Frontal cortex (tissue), 3 donors: ENCODE measurements at regions not wholly inside any gene's neighbourhood (a gene's known extent, or its start where the extent isn't known, plus 50 kb on each side); places are given as distances from the start of the nearest gene placed in this dataset.

ENCODE experiments used
- DNase-seq, 2 donors: peaks; one replicate each; pipeline ENCODE4 v3.0.0; 2012; ENCODE audit warnings: low spot score in 2 of 2
- FAIRE-seq: peaks from 2 replicates; lab custom pipeline; 2012; peaks lifted over from hg19 to GRCh38; lab: Jason Lieb, UNC
- donor health status: control.
- donor health status: control.
- donor health status: control.

- DNase-seq (no peak), FAIRE-seq (no peak)
Observed at GRCh38 chr2:30310371-30310770, 79.0 kb downstream of the LBH start.

GRCh38 chr2:30310955-30311354 lies 79.6 kb downstream of the LBH start:
- FAIRE-seq (no peak), DNase-seq (no peak)

GRCh38 chr2:30311711-30312110 lies 80.4 kb downstream of the LBH start:
- DNase-seq (no peak), FAIRE-seq (no peak)

- DNase-seq (no peak), FAIRE-seq (no peak)
Observed at GRCh38 chr2:30312916-30313315, 81.6 kb downstream of the LBH start.

- FAIRE-seq = no peak
- DNase-seq = no peak
Observed at GRCh38 chr2:30314981-30315380, 83.6 kb downstream of the LBH start.

- FAIRE-seq (no peak), DNase-seq (no peak)
Observed at GRCh38 chr2:30315391-30316063, 84.2 kb downstream of the LBH start.

GRCh38 chr2:30316408-30316807 lies 85.1 kb downstream of the LBH start:
- DNase-seq (no peak), FAIRE-seq (no peak)

- no peak for FAIRE-seq
- DNase-seq = no peak
Observed at GRCh38 chr2:30318987-30319782, 87.9 kb downstream of the LBH start.

- FAIRE-seq = no peak
- DNase-seq = no peak
Observed at GRCh38 chr2:30321466-30321865, 90.1 kb downstream of the LBH start.

GRCh38 chr2:30323499-30323898 lies 92.2 kb downstream of the LBH start:
- no peak for FAIRE-seq
- no peak for DNase-seq

GRCh38 chr2:30324245-30324908 lies 93.0 kb downstream of the LBH start:
- FAIRE-seq (no peak), DNase-seq (no peak)

GRCh38 chr2:30325600-30326328 lies 94.4 kb downstream of the LBH start:
- DNase-seq (no peak), FAIRE-seq (no peak)

GRCh38 chr2:30326497-30326896 lies 95.2 kb downstream of the LBH start:
- FAIRE-seq (no peak), DNase-seq (no peak)

- FAIRE-seq = no peak
- no peak for DNase-seq
Observed at GRCh38 chr2:30331038-30331437, 99.7 kb downstream of the LBH start.

- FAIRE-seq (no peak), DNase-seq (no peak)
Observed at GRCh38 chr2:30331869-30332268, 100.5 kb downstream of the LBH start.

GRCh38 chr2:30332791-30333453 lies 101.6 kb downstream of the LBH start:
- DNase-seq (no peak), FAIRE-seq (no peak)

GRCh38 chr2:30334762-30335363 lies 103.5 kb downstream of the LBH start:
- no peak for FAIRE-seq
- no peak for DNase-seq

- no peak for FAIRE-seq
- DNase-seq = no peak
Observed at GRCh38 chr2:30336084-30336483, 104.8 kb downstream of the LBH start.

- FAIRE-seq (no peak), DNase-seq (no peak)
Observed at GRCh38 chr2:30336978-30337841, 105.9 kb downstream of the LBH start.
